Right lobe of liver (tissue), 6 donors: ENCODE measurements at regions not wholly inside any gene's neighbourhood (a gene's known extent, or its start where the extent isn't known, plus 50 kb on each side); places are given as distances from the start of the nearest gene placed in this dataset.

Experiments
- ATAC-seq, 4 donors: fragments of 200-7000 bp; cut with Tn5 transposase; one replicate each; pipeline ENCODE4 v1.9.1; 2020; ENCODE audit warnings: mild to moderate bottlenecking in 4 of 4, moderate library complexity in 4 of 4
- DNase-seq, 3 donors: peaks; one replicate each; pipeline ENCODE4 v3.0.0-alpha.2; 2020
- H3K27ac ChIP-seq, 3 donors: fragments of 200-600 bp; one replicate each; pipeline ENCODE4 v1.8.0; 2022
- H3K27me3 ChIP-seq, 2 donors: fragments of 200-600 bp; one replicate each; pipeline ENCODE4 v1.8.0; 2022
- H3K36me3 ChIP-seq, 4 donors: fragments of 200-600 bp; sonication (generic) in 1 of 4; one replicate each; pipeline versions ENCODE4 v1.5.1 to v1.8.0; 2017 to 2022; ENCODE audit warnings: control low read depth in 1 of 4
- H3K4me1 ChIP-seq, 4 donors: fragments of 200-600 bp; sonication (generic) in 1 of 4; one replicate each; pipeline versions ENCODE4 v1.5.1 to v1.8.0; 2017 to 2022; ENCODE audit warnings: control low read depth in 1 of 4
- H3K4me3 ChIP-seq, 3 donors: fragments of 200-600 bp; one replicate each; pipeline ENCODE4 v1.8.0; 2022
- H3K9me3 ChIP-seq, 4 donors: fragments of 200-600 bp; sonication (generic) in 1 of 4; one replicate each; pipeline versions ENCODE4 v1.5.1 to v1.8.0; 2017 to 2022; ENCODE audit warnings: control low read depth in 1 of 4
- CTCF ChIP-seq, 4 donors: fragments of 200-600 bp in 3 of 4; fragments of 450-650 bp in 1 of 4; IDR thresholded peaks; one replicate each; pipeline versions ENCODE4 v1.5.1 to v1.8.0; 2016 to 2022; ENCODE audit warnings: antibody characterized with exemption in 4 of 4, mild to moderate bottlenecking in 2 of 4
- POLR2A ChIP-seq: fragments of 450-650 bp; IDR thresholded peaks from one replicate; pipeline ENCODE4 v1.6.1; 2017; ENCODE audit warnings: antibody characterized with exemption, mild to moderate bottlenecking
- WGBS: methylation state at CpG from one replicate; pipeline ENCODE4 v1.1.6; 2018; ENCODE audit warnings: low coverage, low lambda C conversion rate; ENCODE audit not compliant: insufficient coverage; ENCODE audit errors: missing lambda C conversion rate; 5-methylcytosine and 5-hydroxymethylcytosine counted together
- intact Hi-C, 2 donors: fragments of 100-400 bp; cut with DNase I; formaldehyde crosslinking; loops; one replicate each; pipeline versions ENCODE4 v1.11.2 to v1.14.1; 2022
- donor health status: DM: no; HTN: yes; CAD: no.
- donor health status: DM: no; HTN: no; CAD: no.
- donor health status: DM: no; HTN: no; CAD: no.
- donor health status: DM: no; HTN: yes; CAD: no.
- donor health status: DM: no; HTN: yes; CAD: no.

- no peak overlapping the region for H3K4me3 ChIP-seq
- no peak for DNase-seq
- H3K9me3 ChIP-seq, result no peaks in the 10 kb centered on the region
- no peak for ATAC-seq
- 88% methylated on average over 6 of the region's 7 CpGs for WGBS
- H3K27ac ChIP-seq, result no peak overlapping the region
- no peaks in the 10 kb centered on the region for H3K36me3 ChIP-seq
- no peaks in the 10 kb centered on the region for H3K27me3 ChIP-seq
- H3K4me1 ChIP-seq, result no peaks in the 10 kb centered on the region
- TF ChIP-seq CTCF (IDR thresholded peaks at IDR 0.05) (no peak), POLR2A (no peak)
- intact Hi-C loops, result no loop called here
These were observed 345.0 kb downstream of the FBXW7 start for GRCh38 chr4:152190907-152191306.

GRCh38 chr4:152189451-152190179 is 346.3 kb downstream of the FBXW7 start:
- ATAC-seq (no peak), DNase-seq (no peak)
- intact Hi-C loops, result no loop called here
- Histone ChIP-seq H3K4me1 (no peaks in the 10 kb centered on the region), H3K27ac (no peak overlapping the region), H3K4me3 (no peak overlapping the region), H3K27me3 (no peaks in the 10 kb centered on the region), H3K9me3 (no peaks in the 10 kb centered on the region), H3K36me3 (no peaks in the 10 kb centered on the region)
- TF ChIP-seq POLR2A (no peak), CTCF (IDR thresholded peaks at IDR 0.05) (no peak)
- 67% methylated on average over 4 of the region's 4 CpGs for WGBS

GRCh38 chr4:152188801-152189200 is 347.1 kb downstream of the FBXW7 start:
- TF ChIP-seq CTCF (IDR thresholded peaks at IDR 0.05), result no peak
- no peak for TF ChIP-seq POLR2A
- WGBS, result 71% methylated on average over 4 of the region's 4 CpGs
- no peak overlapping the region for H3K27ac ChIP-seq
- no peaks in the 10 kb centered on the region for H3K4me1 ChIP-seq
- no peaks in the 10 kb centered on the region for H3K9me3 ChIP-seq
- DNase-seq, result no peak
- no peak for ATAC-seq
- no peaks in the 10 kb centered on the region for H3K36me3 ChIP-seq
- intact Hi-C loops, result no loop called here
- H3K4me3 ChIP-seq, result no peak overlapping the region
- H3K27me3 ChIP-seq, result no peaks in the 10 kb centered on the region

GRCh38 chr4:152187693-152188092 is 348.2 kb downstream of the FBXW7 start:
- Histone ChIP-seq H3K27ac (no peak overlapping the region), H3K27me3 (no peaks in the 10 kb centered on the region), H3K36me3 (no peaks in the 10 kb centered on the region), H3K4me1 (no peaks in the 10 kb centered on the region), H3K9me3 (no peaks in the 10 kb centered on the region), H3K4me3 (no peak overlapping the region)
- no peak for DNase-seq
- TF ChIP-seq POLR2A (no peak), CTCF (IDR thresholded peaks at IDR 0.05) (no peak)
- WGBS, result 80% methylated on average over 1 of the region's 3 CpGs
- intact Hi-C loops, result no loop called here
- no peak for ATAC-seq
